Left kidney (tissue), 1 donor: ENCODE measurements at regions not wholly inside any gene's neighbourhood (a gene's known extent, or its start where the extent isn't known, plus 50 kb on each side); places are given as distances from the start of the nearest gene placed in this dataset.
"Not testable (repeated sequence)": the region's sequence is repeated elsewhere in the genome, so short reads cannot be mapped to it uniquely, and the experiment has no call there.

Source experiments
- DNase-seq: peaks from one replicate; pipeline ENCODE4 v3.0.0-alpha.2; 2013

- no peak for DNase-seq
Observed at GRCh38 chrX:122076241-122076640, 1028.8 kb downstream of the GLUD2 start.

DNA sequence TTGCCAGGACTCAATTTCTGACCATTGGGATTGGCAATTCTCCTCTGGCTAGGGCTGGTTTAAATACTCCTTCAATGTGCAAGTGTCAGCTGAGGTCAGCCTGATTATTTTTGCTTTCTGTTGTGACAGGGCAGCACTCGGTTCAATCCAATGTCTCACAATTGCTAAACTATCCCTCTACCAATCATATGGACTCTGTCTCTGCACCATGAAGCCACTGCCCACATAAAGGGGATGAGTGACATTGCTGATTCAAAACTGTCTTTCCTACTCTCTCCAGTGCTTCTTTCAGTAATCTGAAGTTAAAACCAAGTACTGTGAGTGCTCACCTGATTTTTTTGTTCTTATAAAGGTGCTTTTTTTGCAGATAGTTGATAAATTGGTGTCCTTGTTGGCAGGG, 1030.7 kb downstream of the GLUD2 start:
- DNase-seq: no peak

GRCh38 chrX:122087341-122087740, 1039.9 kb downstream of the GLUD2 start:
- peak; percentile 2 for DNase-seq

- no peak for DNase-seq
Observed at GRCh38 chrX:122091571-122091970, 1044.2 kb downstream of the GLUD2 start.

DNA sequence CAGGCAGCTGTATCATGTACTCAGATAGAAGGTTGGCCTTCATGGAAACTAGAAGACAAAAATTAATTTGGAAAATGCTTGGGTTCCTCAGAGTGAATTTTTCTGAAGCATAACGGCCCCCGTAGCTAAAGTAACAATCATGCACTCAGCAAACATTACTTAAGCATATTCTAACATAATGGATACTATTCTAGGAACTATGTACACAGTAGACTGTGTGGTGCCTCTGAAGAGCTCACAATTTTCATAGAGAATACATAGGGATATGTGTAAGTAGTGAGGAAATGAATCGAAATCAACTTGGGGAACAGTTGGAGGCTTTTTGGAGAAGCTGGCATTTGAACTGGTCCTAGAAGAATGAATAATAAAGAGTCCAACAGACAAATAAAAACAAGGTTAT, 1045.0 kb downstream of the GLUD2 start:
- no peak for DNase-seq

GRCh38 chrX:122092978-122093377, 1045.6 kb downstream of the GLUD2 start:
- DNase-seq: no peak

DNA sequence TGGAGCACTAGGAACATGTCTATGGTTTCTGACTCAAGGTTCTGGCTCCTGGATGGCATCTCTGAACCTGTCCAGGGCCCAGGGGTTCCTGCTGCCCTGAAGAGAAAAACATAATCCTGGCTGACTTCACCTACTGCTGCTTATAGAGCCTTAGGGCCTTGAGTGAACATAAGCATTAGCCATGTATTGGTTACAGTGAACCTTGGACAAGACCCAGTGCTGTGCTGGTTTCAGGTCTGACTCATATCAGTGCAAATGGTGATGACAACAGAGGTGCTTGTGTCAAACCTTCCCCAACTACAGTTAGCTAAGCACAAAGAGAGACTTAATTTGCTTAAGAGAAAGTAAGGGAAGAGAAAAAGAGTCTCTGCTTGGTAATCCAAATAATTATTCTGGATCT, 1047.2 kb downstream of the GLUD2 start:
- no peak for DNase-seq

GRCh38 chrX:122113376-122113775, 1066.0 kb downstream of the GLUD2 start:
- DNase-seq: no peak

DNA sequence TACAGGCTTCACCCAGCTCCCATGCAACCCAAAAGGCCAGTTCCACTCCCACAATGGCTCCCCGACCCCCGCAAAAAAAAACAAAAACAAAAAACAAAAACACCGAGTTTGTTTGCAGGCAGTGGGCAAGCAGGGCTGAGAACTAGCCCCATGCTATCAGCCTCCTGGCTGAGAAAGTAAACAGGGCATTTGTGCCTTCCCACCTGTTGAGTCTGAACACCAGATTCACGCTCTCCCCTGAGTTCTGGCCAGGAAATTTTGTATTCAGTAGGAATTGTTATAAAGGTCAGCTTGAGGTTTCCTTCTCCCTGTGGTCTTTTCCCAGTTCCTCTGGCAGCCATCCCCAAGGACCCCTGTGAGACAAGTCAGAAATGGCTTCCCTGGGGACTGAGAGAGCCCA, 1066.5 kb downstream of the GLUD2 start:
- DNase-seq: no peak

DNA sequence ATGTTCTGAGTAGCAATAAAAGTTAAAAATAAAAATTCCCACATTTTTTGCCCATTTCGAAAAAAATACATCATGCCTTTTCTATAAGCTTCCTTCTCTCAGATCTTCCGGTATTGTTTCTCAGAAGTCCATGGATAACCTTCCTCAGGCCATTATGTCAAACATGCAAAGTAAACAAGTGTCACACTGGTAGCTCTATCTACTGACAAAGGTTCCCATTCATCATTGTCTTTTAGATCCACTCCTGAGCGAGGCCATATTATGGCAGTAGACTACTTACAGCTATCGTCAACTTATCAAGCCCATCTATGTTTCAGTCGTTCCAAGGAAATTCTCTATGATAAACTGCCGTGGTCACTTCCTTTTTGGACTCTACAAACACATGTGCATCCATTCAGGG, 1068.2 kb downstream of the GLUD2 start:
- DNase-seq: no peak

GRCh38 chrX:122119361-122119760, 1064.7 kb upstream of the GRIA3 start:
- no peak for DNase-seq

- DNase-seq: no peak
Observed at GRCh38 chrX:122122274-122122673, 1061.8 kb upstream of the GRIA3 start.

DNA sequence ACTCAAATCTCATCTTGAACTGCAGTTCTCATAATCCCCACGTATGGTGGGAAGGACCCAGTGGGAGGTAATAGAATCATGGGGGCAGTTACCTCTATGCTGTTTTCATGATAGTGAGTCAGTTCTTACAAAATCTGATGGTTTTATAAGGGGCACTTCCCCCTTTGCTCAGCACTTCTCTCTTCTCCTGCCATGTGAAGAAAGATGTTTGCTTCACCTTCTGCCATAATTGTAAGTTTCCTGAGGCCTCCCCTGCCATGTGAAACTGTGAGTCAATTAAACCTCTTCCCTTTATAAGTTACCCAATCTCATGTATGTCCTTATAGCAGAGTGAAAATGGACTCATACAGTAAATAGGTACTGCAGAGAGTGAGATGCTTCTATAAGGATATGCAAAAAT, 1050.6 kb upstream of the GRIA3 start:
- no peak for DNase-seq

DNA sequence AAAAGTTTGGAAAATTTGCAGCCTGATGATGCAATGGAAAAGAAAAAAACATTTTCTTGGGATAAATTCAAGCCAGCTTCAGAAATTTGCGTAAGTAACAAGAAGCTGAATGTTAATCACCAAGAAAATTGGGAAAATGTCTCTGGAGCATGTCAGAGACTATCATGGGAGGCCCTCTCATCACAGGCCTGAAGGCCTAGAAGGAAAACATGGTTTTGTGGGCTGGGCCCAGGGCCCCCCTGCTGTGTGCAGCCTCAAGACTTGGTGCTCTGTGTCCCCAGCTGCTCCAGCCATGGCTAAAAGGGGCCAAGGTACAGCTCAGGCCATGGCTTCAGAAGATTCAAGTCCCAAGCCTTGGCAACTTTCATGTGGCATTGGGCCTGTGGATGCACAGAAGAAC, 1049.8 kb upstream of the GRIA3 start:
- no peak for DNase-seq

DNA sequence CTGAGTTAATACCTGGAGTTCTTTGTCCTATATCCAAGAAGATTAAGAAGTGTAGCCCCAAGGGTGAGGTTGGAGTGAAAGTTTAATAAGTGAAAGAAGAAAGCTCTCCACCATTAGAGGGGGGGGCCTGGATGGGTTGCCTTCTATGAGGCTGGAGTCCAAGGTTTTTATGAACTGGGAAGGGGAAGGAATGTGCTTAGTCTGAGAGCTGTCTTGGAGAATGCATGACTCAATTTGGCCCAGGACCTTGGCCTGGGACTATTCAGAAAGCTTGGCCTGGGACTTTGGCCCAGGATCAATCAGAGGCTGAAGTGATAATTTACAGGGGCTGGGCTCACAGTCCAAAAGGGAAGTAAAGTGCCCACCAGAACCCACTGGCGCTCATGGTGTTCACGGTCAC, 1049.0 kb upstream of the GRIA3 start:
- DNase-seq: no peak

DNA sequence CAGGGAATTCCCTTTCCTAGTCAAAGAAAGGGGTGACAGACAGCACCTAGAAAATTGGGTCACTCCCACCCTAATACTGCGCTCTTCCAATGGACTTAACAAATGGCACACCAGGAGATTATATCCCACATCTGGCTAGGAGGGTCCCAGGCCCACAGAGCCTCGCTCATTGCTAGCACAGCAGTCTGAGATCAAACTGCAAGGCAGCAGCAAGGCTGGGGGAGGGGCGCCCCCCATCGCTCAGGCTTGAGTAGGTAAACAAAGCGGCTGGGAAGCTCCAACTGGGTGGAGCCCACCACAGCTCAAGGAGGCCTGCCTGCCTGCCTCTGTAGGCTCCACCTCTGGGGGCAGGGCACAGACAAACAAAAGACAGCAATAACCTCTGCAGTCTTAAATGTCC, 1043.9 kb upstream of the GRIA3 start:
- DNase-seq: not testable (repeated sequence)

DNA sequence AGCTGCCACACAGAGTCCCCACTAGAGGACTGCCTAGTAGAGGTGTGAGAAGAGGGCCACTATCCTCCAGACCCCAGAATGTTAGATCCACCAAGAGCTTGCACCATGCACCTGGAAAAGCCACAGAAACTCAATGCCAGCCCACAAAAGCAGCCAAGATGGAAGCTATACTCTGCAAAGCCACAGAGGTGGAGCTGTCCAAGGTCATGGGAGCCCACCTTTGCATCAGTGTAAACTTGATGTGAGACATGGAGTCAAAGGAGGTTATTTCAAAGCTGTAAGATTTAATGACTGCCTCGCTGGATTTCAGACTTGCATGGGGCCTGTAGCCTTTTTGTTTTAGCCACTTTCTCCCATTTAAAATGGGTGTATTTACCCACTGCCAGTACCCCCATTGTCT, 1030.1 kb upstream of the GRIA3 start:
- DNase-seq: no peak

GRCh38 chrX:122168241-122168640, 1015.8 kb upstream of the GRIA3 start:
- no peak for DNase-seq

GRCh38 chrX:122184791-122185190, 999.3 kb upstream of the GRIA3 start:
- DNase-seq: no peak

GRCh38 chrX:122187069-122187713, 996.9 kb upstream of the GRIA3 start:
- no peak for DNase-seq

- no peak for DNase-seq
Observed at GRCh38 chrX:122188751-122189150, 995.3 kb upstream of the GRIA3 start.

DNA sequence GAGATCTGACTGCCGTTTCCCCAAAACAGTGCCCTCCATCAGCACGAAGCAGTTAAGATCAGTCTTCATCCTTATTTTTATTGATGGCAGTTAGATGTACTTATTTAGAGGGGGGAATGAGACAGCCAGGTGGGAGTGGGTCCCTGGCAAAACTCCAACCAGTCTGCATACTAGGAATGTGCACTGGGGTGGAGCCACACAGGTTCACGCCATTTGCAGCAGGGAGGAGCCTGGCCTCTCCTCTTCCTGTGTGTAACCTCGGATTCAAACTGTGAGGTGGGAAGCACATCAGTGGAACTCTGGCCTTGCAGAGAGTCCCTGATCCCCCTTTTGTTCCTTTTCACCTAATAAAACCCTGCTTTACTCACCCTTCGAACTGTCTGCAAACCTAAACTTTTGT, 987.7 kb upstream of the GRIA3 start:
- DNase-seq: no peak

DNA sequence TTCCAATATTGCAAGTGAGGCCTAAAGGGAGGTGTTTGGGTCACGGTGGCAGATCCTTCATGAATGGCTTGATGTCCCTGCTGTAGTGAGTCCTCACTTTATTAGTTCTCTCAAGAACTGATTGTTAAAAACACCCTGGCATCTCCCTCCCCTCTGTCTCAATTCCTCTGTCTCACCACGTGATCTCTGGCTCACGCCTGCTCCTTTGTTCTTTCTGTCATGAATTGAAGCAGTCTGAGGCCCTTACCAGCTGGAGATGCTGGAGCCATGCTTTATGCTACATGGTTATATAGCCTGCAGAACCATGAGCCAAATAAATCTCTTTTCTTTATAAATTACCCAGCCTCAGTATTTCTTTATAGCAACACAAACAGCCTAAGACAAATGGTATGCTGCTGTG, 980.7 kb upstream of the GRIA3 start:
- no peak for DNase-seq

DNA sequence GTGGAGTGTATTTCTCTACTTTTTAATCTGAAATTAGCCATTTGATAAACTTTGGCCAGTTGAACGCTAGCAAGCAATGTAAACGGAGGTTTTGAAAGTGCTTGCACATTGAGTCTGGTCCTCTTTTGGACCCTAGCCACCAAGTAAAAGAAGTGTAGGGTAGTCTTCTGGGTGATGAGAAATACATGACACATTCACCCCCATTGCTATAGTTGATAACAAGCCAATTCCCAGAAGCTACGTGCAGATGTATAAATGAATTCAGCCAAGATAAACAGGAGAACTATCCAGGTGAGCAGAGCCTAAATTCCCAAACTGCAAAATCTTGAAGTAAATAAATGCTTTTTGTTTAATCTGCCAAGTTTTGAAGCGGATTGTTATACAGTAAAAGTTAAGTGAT, 965.4 kb upstream of the GRIA3 start:
- no peak for DNase-seq

- no peak for DNase-seq
Observed at GRCh38 chrX:122219226-122219625, 964.9 kb upstream of the GRIA3 start.
